ENCODE measurements at regions not wholly inside any gene's neighbourhood (a gene's known extent, or its start where the extent isn't known, plus 50 kb on each side); places are given as distances from the start of the nearest gene placed in this dataset.
"Not testable (repeated sequence)": the region's sequence is repeated elsewhere in the genome, so short reads cannot be mapped to it uniquely, and the experiment has no call there.

DNA sequence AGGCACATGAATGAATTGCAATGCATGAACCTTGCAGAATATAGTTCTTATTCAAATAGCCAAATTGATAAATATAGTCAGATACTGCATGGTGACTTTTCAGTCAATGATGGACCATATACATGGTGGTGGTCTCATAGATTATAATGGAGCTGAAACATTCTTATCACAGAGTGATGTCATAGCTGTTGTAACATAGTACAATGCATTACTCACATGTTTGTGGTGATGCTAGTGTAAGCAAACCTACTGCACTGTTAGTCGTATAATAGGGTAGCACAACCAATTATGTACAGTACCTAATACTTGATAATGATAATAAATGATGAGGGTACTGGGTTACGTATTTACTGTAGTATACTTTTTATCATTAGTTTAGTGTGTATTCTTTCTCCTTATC lies 280.3 kb downstream of the BCAT1 start:
- no peak for DNase-seq (ENCODE audit: low spot score)

DNA sequence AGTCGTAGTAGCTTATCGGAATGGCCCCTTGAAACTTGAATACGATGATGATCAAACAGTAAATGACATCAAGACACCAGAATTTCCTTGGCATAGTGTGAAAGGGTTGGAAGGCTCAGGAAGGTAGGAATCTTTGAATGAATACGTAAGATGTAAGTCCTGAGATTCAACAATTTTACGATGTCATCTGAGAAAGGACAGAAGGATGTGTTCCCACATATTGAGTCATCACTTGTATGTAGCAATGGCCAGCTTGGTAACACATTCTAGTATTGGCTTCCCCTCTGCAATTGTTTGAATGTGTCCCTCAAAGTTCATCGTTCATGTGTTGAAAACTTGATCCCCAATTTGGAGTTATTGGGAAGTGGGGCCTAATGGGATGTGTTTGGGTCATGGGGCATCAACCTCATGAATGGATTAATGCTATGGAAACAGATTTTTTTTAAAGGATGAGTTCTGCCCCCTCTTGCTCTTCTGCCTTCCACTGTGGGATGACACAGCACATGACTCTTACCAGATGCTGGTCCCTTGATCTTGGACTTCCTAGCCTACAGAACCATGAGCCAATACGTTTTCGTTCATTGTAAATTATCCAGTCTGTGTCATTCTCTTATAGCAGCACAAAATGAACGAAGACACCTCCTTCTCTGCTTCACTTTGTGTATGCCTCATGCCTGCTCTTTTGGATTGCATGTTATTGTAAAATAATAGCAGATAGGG lies 284.6 kb downstream of the BCAT1 start:
- no peak for DNase-seq (ENCODE audit: low spot score)

DNA sequence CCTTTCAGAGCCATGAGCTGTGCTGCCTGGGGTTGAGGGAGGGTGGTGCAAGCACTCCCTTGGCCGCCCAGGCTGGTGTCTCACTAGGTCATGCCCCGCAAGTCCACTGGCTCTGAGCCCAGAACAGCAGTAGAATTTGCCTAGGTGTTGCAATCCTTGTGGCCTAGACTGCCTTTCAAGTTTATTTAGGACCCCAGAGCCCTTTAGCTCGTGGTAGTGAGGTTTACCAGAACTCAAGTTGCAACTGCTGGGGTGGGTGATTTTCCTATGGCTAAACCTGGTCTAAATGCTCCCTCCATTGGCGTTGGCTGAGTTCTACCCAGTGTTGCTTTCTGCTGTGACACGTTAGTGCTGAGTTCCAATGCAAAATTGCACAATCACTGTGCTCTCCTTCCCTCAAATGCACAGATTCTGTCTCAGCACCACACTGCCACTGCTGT lies 287.2 kb downstream of the BCAT1 start:
- peak; percentile 7 for DNase-seq (ENCODE audit: low spot score)

DNA sequence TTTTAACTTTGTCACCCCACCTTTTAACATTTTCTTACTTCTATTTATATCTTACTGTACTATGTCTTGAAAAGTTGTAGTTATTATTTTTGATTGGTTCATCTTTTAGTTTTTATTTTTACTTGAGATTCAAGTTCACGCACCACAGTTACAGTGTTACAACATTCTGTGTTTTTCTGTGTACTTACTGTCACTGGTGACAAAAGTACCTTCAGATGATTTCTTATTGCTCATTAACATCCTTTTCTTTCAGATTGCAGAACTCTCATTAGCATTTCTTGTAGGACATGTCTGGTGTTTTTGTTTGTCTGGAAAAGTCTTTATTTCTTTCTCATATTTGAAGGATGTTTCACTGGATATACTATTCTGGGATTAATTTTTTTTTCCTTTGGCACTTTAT lies 289.9 kb downstream of the BCAT1 start:
- DNase-seq (ENCODE audit: low spot score), result no peak

DNA sequence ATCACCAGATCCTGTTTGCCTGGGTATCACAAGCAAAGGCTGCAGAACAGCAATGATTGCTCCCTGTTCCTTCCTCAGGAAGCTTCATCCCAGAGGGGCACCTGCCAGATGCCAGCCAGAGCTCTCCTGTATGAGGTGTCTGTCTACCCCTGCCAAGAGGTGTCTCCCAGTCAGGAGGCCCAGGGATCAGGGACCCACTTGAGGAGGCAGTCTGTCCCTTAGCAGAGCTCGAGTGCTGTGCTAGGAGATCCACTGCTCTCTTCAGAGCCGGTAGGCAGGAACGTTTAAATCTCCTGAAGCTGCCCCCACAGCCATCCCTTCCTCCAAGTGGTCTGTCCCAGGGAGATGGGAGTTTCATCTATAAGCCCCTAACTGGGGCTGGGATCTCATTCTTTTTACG lies 294.6 kb downstream of the BCAT1 start:
- DNase-seq (ENCODE audit: low spot score), result not testable (repeated sequence)

DNA sequence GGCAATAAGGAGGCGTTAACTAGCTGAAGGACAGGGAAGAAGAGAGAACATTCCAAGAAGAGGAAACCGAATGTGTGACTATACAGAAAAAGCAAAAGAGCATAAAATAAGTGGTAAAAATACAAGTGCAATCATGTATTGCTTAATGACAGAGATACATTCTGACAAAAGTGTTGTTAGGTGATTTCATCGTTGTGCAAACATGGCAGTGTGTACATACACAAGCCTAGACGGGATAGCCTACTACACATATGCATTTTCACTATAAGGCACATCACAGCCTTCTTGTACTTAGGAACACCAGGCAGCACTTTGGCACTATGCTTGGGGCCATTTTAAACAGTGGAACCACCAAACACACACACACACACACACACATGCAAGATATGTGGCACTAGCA lies 299.3 kb downstream of the BCAT1 start:
- no peak for DNase-seq (ENCODE audit: low spot score)

DNA sequence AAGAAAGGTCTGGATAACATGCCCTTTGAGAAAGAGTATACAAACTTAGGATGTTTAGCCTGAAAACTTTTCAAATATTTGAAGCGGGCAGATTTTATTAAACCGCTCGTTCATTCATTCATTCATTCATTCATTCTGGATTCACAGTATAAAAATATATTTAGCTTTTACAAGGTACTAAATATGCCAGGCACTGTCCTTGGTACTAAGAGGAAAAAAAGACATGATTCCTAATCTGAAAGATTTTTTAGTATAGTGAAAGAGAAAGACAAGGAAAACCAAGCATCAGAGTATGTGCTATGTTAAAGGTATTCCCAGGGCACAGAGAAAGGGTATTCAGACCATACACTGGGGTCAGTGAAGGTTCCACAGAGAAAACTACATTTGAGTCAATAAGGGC lies 299.7 kb downstream of the BCAT1 start:
- DNase-seq (ENCODE audit: low spot score), result no peak

DNA sequence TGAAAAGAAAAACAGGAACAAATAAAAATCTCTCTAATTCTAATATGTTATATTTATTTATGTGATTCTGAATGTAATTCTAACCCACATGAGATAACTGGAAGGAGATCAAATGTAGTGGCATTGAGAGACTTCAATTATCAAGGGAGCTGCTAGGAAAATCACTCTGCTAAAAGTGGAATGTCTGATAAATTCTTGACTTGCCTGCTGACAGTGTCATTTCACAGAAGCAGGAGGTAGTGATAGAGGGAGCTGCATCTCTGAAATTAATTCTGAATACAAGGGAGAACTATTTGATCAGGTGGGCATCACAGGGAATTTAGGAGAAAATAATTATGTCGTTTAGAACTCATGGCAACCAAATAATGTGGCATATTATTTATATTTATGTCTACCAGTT lies 303.6 kb downstream of the BCAT1 start:
- no peak for DNase-seq (ENCODE audit: low spot score)

DNA sequence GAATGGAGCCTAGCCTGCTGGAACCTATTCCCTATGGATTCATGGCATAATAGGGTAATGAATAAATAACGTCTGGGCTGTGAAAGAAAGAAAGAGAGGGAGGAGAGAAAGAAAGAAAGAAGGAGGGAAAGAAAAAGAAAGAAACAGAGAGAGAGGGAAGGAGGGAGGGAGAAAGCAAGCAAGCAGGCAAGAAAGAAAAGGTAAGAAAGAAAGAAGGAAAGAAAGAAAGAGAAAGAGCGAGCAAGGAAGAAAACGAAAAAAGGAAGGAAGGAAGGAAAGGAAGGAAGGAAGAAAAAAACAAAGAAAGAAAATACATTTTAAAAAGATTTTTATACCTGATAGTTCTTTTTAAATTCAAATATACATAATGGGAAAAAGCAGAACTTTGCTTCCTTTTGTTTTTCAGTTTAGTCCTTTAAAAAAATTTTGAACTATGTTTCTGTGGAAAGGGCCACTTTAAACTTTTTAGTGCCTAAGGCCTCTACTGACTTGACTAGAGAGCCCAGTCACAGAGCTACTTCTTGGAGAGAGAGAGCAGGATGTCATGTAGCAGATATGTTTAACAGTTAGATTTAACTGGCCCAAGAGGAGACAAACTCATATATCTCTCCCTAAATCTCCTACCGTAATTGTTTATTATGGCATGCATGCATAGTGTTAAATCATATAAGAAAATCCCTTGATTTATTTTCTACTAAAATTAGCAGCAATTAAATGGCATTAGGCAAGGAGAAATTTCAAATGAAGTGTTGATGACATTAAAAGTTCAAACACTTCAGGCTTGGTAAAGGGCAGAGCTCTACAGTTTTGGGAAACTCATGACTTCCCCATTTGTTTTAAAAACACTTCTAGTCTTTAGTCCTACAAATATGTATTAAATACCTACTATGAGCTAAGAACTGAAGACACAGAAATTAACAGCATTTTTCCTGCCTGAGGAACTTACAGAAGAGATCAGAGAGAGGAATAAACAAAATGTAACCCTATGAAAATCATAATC lies 305.5 kb downstream of the BCAT1 start:
- no peak for DNase-seq (ENCODE audit: low spot score)

DNA sequence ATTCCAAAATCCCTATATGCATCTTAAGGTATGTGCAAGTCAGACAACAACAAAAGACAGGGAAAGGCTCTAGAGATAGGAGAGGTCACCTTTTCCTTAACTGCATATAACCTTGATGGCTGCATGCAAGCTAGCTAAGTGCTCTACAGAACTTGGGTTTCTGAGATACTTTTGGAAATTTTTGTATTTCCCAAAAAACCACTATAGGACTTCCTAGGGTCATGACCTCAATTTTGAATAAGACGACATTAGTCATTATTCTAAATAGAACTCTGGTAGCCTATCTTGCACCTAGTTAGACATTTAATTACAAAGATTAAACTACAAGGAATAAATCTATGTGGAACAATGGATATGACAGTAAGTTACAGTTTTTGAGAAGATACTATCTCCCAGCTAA lies 309.3 kb downstream of the BCAT1 start:
- no peak for DNase-seq (ENCODE audit: low spot score)

DNA sequence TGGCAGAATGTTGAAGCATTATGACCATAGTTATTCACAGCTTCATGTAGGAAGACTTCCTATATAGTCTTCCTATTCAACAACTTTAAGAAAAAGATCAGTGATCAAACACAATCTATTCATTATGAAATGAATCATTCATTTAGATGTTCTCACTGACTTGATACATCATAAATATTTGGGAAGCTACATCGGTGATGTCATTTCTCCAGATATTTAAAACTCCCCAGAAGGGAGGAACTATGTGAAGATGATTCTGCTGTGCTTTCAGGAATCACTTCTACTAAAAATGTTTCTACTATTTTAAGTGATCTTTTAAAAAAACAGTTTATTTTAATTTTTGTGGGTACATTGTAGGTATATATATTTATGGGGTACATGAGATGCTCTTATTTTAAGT lies 316.4 kb downstream of the BCAT1 start:
- DNase-seq (ENCODE audit: low spot score), result no peak

DNA sequence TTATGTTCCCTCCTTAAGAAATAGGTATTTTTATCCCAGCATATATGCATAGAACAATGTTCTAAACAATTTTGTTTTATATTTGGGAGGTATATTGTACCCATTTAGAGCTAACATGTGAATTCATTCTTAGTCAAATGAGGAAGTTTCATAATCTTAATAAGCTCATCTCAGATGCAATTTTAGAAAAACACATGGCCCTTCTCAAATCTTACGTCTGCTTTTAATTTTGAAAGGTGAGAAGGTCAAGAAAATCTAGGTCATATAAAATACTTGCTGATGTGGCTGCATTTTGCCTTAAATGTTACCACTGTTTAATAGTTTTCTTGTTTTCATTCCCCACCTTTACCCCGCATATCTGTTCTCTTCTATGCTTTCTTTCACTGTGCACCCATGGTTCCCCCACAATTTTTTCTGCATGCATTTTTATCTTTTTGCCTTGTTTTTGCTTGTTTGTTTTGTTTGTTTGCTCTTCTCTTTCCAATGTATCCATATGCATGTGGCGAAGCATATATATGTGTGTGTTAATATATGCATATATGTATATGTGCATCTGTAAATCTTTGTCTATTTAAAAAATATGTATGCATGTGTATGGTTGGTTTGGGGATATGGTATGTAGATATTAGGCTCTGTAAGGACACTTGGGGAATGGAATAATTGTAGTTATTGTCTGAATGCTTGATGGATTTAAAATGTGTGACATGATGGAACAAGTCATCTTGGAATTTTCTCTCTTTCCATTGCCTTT lies 317.1 kb downstream of the BCAT1 start:
- DNase-seq (ENCODE audit: low spot score), result no peak

DNA sequence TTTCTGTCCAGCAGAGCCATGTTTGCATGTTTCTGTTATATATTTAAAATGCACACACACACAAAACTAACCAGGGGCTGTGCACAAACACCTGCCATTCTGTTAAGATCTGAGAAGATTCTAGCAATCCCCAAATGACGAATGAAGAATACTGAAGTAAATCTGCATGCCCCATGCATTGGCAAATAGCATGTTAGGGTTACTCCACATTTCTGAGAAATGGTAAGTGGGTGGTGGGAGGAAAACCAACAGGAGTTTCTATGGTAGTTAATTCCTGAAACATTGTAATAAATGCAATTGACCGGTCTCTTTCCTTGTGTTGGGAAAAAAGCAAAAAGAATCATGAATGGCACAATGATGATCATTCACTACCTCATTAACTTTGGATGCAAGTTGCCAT lies 318.0 kb downstream of the BCAT1 start:
- DNase-seq (ENCODE audit: low spot score), result no peak

DNA sequence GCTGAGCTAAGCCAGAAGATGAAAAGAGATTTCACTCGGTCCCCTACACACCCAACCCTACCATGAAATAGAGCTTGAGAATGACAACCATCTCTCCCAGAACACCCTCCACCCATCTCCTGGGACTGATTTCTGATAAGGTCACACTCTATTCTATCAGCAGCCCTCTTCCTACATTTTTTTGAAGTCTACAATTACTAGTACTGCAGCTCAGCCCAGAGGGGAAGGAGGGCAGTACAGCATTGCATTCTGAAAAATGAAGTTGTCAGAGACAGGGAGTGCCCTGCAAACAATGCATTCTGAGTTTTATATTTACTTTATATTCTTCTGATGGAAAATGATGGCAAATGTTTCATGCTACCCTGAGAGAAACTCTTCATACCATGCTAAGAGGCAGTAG lies 318.5 kb downstream of the BCAT1 start:
- no peak for DNase-seq (ENCODE audit: low spot score)

DNA sequence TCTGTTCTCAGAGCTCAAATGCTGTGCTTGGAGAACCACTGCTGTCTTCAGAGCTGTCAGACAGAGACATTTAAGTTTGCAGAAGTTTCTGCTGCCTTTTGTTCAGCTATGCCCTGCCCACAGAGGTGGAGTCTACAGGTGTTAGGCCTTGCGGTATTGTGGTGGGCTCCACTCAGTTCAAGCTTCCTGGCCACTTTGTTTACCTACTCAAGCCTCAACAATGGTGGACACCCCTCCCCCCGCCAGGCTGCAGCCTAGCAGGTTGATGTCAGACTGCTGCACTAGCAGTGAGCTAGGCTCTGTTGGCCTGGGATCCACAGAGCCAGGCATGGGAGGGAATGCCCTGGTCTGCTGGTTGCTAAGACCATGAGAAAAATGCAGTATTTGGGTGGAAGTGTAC lies 323.8 kb downstream of the BCAT1 start:
- DNase-seq (ENCODE audit: low spot score), result no peak

DNA sequence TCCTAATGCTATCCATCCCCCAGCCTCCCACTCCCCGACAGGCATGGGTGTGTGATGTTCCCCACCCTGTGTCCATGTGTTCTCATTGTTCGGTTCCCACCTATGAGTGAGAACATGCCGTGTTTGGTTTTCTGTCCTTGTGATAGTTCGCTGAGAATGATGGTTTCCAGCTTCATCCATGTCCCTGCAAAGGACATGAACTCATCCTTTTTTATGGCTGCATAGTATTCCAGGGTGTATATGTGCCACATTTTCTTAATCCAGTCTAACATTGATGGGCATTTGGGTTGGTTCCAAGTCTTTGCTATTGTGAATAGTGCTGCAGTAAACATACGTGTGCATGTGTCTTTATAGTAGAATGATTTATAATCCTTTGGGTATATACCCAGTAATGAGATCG lies 328.9 kb downstream of the BCAT1 start:
- DNase-seq (ENCODE audit: low spot score), result not testable (repeated sequence)

DNA sequence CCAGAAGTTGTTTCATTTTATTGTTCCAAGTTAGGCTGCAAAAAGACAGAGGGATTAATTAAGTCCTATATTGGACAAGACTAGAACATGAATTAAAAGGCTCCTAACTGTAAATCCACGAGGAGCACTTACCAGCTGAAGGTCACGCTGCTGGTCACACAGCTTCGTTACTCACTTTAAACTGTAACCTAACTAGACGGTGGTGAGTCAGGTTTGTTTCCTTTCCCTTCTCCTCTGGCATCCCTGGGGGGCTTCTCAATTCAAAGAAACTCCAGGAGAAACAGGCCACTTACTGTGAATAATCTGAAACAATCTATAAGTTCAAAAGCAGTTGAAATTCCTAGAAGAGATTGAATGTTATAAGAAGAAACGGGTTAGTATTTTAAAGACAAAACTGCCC lies 331.4 kb downstream of the BCAT1 start:
- no peak for DNase-seq (ENCODE audit: low spot score)

DNA sequence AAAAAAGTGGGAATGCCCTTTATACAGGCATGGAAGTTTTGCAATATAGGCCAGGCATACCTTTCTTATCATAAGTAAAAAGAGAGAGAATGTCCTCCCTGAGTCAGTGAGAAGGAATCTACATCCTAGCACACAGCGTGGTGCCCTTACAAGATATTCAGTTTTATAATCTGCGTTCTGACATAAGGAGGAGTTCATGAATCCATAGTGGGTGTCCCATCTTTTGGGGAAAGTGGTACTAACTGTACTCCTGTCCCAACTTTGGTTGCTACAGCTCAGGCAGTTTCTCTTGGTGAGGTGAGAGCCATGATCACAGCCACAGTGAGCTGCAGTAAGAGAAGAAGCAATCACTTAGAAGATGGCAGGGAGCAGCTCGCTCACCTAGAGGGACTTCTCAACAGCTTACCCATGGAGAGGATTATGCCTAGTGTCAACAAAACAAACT lies 332.9 kb downstream of the BCAT1 start:
- DNase-seq (ENCODE audit: low spot score), result no peak

DNA sequence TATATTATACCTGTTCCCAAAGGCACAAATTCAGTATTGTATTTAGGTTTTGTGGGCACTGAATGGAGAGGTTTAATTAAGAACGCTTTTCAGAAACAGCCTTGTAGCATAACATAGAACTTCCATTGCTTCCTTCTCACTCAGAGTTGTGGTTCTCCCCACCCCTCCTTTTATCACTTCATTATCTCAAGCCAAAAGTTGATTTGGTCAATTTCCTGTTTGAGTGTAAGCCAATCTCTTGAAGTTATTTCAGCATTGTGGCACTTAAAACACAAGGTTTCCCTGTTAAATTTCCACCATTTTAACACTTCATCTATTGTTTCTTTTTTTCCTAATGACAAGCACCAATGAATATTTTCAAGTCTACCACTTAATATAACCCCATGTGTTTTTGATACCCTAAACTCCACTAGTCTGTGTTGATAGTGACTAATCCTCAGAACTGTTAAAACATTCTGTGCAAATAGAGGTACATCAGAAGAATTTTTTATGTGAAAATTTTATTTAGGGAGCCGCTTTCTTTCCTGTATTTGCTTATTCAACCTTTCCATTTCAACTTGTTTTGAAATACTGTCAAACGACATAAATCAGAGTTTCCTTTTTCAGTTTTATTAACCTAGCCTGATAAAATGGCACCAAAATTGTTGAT lies 340.1 kb downstream of the BCAT1 start:
- no peak for DNase-seq (ENCODE audit: low spot score)

DNA sequence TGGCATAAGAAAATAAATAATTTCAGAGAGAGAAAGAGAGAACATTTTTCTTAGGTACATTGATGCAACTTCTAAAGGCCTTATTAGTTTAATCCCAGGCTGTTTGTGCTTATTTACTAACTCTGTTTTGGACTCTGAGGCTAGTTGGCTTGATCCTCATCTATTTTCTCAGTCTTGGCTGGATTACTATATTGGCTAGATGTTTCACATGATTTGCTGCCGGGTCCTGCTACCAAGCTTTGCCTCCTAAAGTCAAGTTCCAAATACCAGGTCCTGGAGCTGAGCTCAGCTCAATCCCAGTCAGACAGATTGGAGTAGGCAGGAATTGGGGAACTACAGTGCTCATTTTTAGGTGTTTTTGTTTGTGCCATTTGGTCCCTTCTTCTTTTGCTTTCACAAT lies 340.8 kb downstream of the BCAT1 start:
- DNase-seq (ENCODE audit: low spot score), result no peak

DNA sequence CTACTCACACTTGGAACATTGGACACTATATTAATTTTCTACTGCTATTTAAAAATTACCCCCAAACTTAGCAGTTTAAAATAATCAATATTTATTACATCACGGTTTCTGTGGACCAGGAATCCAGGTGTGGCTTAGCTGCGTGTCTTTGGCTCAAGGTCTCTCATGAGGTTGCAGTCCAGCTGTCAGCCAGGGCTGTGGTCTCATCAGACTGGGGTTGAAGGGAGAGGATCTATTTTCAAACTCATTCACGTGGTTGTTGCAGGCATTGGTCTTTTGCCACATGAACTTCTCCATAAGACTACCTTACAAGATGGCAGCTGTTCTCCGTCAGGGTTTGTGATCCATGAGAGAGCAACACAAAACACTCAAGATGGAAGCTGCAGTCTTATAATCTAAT lies 343.0 kb downstream of the BCAT1 start:
- no peak for DNase-seq (ENCODE audit: low spot score)

DNA sequence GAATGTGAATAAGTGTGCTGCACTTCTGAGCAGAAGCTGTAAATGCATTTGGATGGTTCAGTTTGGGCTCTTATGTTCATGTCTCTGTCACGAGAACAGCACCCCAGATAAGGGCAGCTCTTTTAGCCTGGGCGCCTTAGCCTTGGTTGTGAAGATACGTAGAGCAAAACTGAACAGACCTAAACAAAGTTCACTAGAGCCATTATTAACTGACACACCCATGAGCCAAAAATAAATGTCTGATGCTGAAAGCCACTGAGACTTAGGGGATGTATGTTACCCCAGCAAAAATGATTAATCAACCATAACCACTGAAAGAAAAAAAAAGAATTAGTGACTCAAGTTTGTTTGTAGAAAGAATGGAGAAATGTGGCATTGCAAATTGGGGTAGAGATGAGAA lies 343.4 kb downstream of the BCAT1 start:
- DNase-seq (ENCODE audit: low spot score), result no peak
